HEK293 (cell line): ENCODE measurements at regions not wholly inside any gene's neighbourhood (a gene's known extent, or its start where the extent isn't known, plus 50 kb on each side); places are given as distances from the start of the nearest gene placed in this dataset.

Experiments used
- CTCF ChIA-PET: fragments of 350-600 bp; formaldehyde crosslinking; extraction: SDS; loops from one replicate; lab custom pipeline; 2021; ENCODE audit warnings: antibody characterized with exemption; lab: Yijun Ruan, JAX
- POLR2A ChIA-PET: fragments of 300-600 bp; formaldehyde crosslinking; extraction: SDS; loops from one replicate; lab custom pipeline; 2020; ENCODE audit warnings: antibody characterized with exemption, inconsistent platforms; lab: Yijun Ruan, JAX
- H3K27ac ChIP-seq: fragments of 200-500 bp; sonication (Bioruptor generic); 2 replicates; pipeline ENCODE4 v1.5.1; 2014; ENCODE audit warnings: low read depth, low read length, control low read depth, inconsistent platforms; ENCODE audit errors: extremely low read depth
- H3K36me3 ChIP-seq, 2 experiments: fragments of 200-500 bp in 1 of 2; sonication (Bioruptor generic) in 1 of 2; 1 replicate in 1 of 2; 2 replicates in 1 of 2; pipeline ENCODE4 v1.5.1; 2014 to 2017; ENCODE audit warnings: inconsistent platforms in 2 of 2, low read length in 2 of 2; ENCODE audit not compliant: control insufficient read depth in 2 of 2, insufficient read depth in 1 of 2
- H3K4me1 ChIP-seq: fragments of 200-500 bp; sonication (Bioruptor generic); 2 replicates; pipeline ENCODE4 v1.5.1; 2014; ENCODE audit warnings: mild to moderate bottlenecking, low read length, inconsistent platforms; ENCODE audit not compliant: control insufficient read depth, insufficient read depth
- H3K4me3 ChIP-seq: 2 replicates; pipeline ENCODE4 v1.5.1; 2011; ENCODE audit warnings: low read depth, mild to moderate bottlenecking, control low read depth, low read length, moderate library complexity
- H3K9me3 ChIP-seq: fragments of 200-500 bp; sonication (Bioruptor generic); 2 replicates; pipeline ENCODE4 v1.5.1; 2014; ENCODE audit warnings: low read depth, low read length, inconsistent platforms; ENCODE audit not compliant: control insufficient read depth, insufficient read depth
- BCL11B ChIP-seq: fragments of 450-650 bp; formaldehyde crosslinking; IDR thresholded peaks from 2 replicates; pipeline ENCODE4 v1.5.1; 2016; ENCODE audit warnings: low read depth, missing biosample characterization, missing genetic modification characterization
- FEZF1 ChIP-seq: fragments of 450-650 bp; formaldehyde crosslinking; IDR thresholded peaks from 2 replicates; pipeline ENCODE4 v1.5.1; 2016; ENCODE audit warnings: missing biosample characterization, missing genetic modification characterization
- INSM2 ChIP-seq: fragments of 450-650 bp; formaldehyde crosslinking; IDR thresholded peaks from 2 replicates; pipeline ENCODE4 v1.5.1; 2016; ENCODE audit warnings: missing biosample characterization, missing genetic modification characterization
- SALL2 ChIP-seq: fragments of 450-650 bp; formaldehyde crosslinking; IDR thresholded peaks from 2 replicates; pipeline ENCODE4 v1.5.0; 2017; ENCODE audit warnings: missing biosample characterization, mild to moderate bottlenecking, missing genetic modification characterization, borderline replicate concordance
- SCRT1 ChIP-seq: fragments of 450-650 bp; formaldehyde crosslinking; IDR thresholded peaks from 2 replicates; pipeline ENCODE4 v1.5.1; 2016; ENCODE audit warnings: missing biosample characterization, missing genetic modification characterization, borderline replicate concordance
- TCF7L2 ChIP-seq: IDR thresholded peaks from 2 replicates; pipeline ENCODE4 v1.6.1; 2011; ENCODE audit warnings: low read depth, mild to moderate bottlenecking, inconsistent platforms, low read length, moderate library complexity, borderline replicate concordance
- ZFP41 ChIP-seq: fragments of 450-650 bp; formaldehyde crosslinking; IDR thresholded peaks from 2 replicates; pipeline ENCODE4 v1.5.1; 2016; ENCODE audit warnings: missing biosample characterization, missing genetic modification characterization, borderline replicate concordance
- ZNF148 ChIP-seq: fragments of 450-650 bp; formaldehyde crosslinking; IDR thresholded peaks from 2 replicates; pipeline ENCODE4 v1.5.0; 2017; ENCODE audit warnings: missing biosample characterization, missing genetic modification characterization, borderline replicate concordance
- ZNF202 ChIP-seq: fragments of 450-650 bp; formaldehyde crosslinking; IDR thresholded peaks from 2 replicates; pipeline ENCODE4 v1.5.1; 2016; ENCODE audit warnings: missing biosample characterization, missing genetic modification characterization, borderline replicate concordance
- ZNF24 ChIP-seq: fragments of 450-650 bp; formaldehyde crosslinking; IDR thresholded peaks from 2 replicates; pipeline ENCODE4 v1.5.1; 2016; ENCODE audit warnings: missing biosample characterization, missing genetic modification characterization
- ZNF302 ChIP-seq: fragments of 450-650 bp; formaldehyde crosslinking; IDR thresholded peaks from 2 replicates; pipeline ENCODE4 v1.5.1; 2016; ENCODE audit warnings: missing biosample characterization, missing genetic modification characterization, low read depth
- ZNF362 ChIP-seq: fragments of 450-650 bp; formaldehyde crosslinking; IDR thresholded peaks from 2 replicates; pipeline ENCODE4 v1.5.1; 2016; ENCODE audit warnings: missing biosample characterization, missing genetic modification characterization
- ZNF391 ChIP-seq: fragments of 450-650 bp; formaldehyde crosslinking; IDR thresholded peaks from 2 replicates; pipeline ENCODE4 v1.5.1; 2016; ENCODE audit warnings: low read depth, missing biosample characterization, missing genetic modification characterization, borderline replicate concordance
- ZNF473 ChIP-seq: fragments of 450-650 bp; formaldehyde crosslinking; IDR thresholded peaks from 2 replicates; pipeline ENCODE4 v1.5.1; 2017; ENCODE audit warnings: missing biosample characterization, missing genetic modification characterization
- ZNF623 ChIP-seq: fragments of 450-650 bp; formaldehyde crosslinking; IDR thresholded peaks from 2 replicates; pipeline ENCODE4 v1.5.1; 2016; ENCODE audit warnings: missing biosample characterization, missing genetic modification characterization
- ZNF664 ChIP-seq: fragments of 450-650 bp; formaldehyde crosslinking; IDR thresholded peaks from 2 replicates; pipeline ENCODE4 v1.5.1; 2016; ENCODE audit warnings: missing biosample characterization, missing genetic modification characterization
- ZNF677 ChIP-seq: fragments of 450-650 bp; IDR thresholded peaks from 2 replicates; pipeline ENCODE4 v1.5.0; 2018; ENCODE audit warnings: missing biosample characterization, mild to moderate bottlenecking, missing genetic modification characterization, moderate library complexity
- TF ChIP-seq, protein P1 (sequence below): sonication (generic); formaldehyde crosslinking; IDR thresholded peaks from 2 replicates; pipeline ENCODE4 v1.8.1; 2022; ENCODE audit warnings: mild to moderate bottlenecking, moderate library complexity, missing genetic modification reagents
- TF ChIP-seq, protein P2 (sequence below): fragments of 450-650 bp; formaldehyde crosslinking; IDR thresholded peaks from 2 replicates; pipeline ENCODE4 v1.5.1; 2016; ENCODE audit warnings: missing biosample characterization, missing genetic modification characterization
- TF ChIP-seq, protein P3 (sequence below): fragments of 450-650 bp; formaldehyde crosslinking; IDR thresholded peaks from 2 replicates; pipeline ENCODE4 v1.5.1; 2016; ENCODE audit warnings: missing biosample characterization, missing genetic modification characterization, borderline replicate concordance

GRCh38 chr5:125194883-125195282 is 448.4 kb upstream of the ZNF608 start:
- POLR2A ChIA-PET, result interaction anchor here (0.6 kb wide), 1 partner anchor 13 kb away, joined by 3 read pairs; no protein-coding TSS in a partner anchor

DNA sequence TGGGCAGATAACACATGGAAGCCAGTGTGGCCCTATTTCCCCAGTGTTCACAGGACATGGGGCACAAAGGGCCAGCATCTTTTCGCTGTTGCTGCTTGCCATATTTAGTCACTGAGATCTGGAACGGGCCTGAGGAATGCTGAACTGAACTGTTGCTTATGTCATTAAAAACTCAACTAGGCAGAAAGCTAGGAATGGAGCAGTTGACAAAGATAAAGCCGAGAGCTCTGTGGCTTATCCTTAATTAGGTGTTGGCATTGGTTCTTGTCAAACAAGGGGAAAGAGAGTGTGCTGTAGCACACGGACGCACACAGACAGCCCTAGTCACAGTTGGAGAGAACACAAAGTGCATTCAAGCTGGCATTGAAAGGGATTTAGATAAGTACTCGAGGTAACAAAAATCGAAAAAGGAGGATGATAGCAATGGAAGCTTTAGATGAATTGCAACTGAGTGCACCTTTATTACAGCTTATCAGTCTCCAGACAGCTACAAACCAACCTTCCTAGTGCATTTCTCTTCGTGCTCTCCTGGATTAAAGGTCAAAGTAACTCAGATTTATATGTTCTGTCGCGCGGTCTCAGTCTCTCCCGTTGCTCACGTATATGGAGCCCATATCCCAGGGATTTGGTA is 450.2 kb upstream of the ZNF608 start:
- H3K4me3 ChIP-seq, result no peak overlapping the region
- peaks cover 35% of the 10 kb centered on the region for H3K4me1 ChIP-seq
- CTCF ChIA-PET, result interaction anchor here (0.6 to 1.1 kb wide), 2 partner anchors 10 to 30 kb away, joined by 3 read pairs; no protein-coding TSS in a partner anchor
- POLR2A ChIA-PET, result interaction anchor here (1.1 kb wide), 1 partner anchor 449 kb away, joined by 3 read pairs; no protein-coding TSS in a partner anchor
- H3K27ac ChIP-seq, result peak overlapping the region; percentile 12; the same call in 1 of the 2 replicates
- H3K36me3 ChIP-seq, result no peaks in the 10 kb centered on the region
- H3K9me3 ChIP-seq, result no peaks in the 10 kb centered on the region
- no peak for TF ChIP-seq TCF7L2
- no peak for TF ChIP-seq ZNF677 (tag by site-specific recombination)
- 0 out of 2 replicates have a peak, but pooled peaks have one; percentile 10 for TF ChIP-seq ZNF664
- TF ChIP-seq FEZF1 (tag by site-specific recombination), result peak; percentile 54
- TF ChIP-seq SCRT1 (tag by site-specific recombination), result peak; percentile 38; the same call in 1 of the 2 replicates
- TF ChIP-seq, protein P1, sequence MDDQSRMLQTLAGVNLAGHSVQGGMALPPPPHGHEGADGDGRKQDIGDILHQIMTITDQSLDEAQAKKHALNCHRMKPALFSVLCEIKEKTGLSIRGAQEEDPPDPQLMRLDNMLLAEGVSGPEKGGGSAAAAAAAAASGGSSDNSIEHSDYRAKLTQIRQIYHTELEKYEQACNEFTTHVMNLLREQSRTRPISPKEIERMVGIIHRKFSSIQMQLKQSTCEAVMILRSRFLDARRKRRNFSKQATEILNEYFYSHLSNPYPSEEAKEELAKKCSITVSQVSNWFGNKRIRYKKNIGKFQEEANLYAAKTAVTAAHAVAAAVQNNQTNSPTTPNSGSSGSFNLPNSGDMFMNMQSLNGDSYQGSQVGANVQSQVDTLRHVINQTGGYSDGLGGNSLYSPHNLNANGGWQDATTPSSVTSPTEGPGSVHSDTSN (CRISPR knock-in tag), result no peak
- TF ChIP-seq ZNF202, result no peak
- TF ChIP-seq ZNF148 (tag by site-specific recombination), result no peak
- no peak for TF ChIP-seq INSM2 (tag by site-specific recombination)
- TF ChIP-seq ZNF623 (tag by site-specific recombination), result no peak
- TF ChIP-seq SALL2 (tag by site-specific recombination), result no peak

More at GRCh38 chr5:125194883-125195282, 448.4 kb upstream of the ZNF608 start:
- Histone ChIP-seq H3K9me3 (no peaks in the 10 kb centered on the region), H3K4me3 (no peak overlapping the region), H3K36me3 (no peaks in the 10 kb centered on the region), H3K4me1 (peaks cover 39% of the 10 kb centered on the region), H3K27ac (no peak overlapping the region)
- CTCF ChIA-PET, result interaction anchor here (0.6 kb wide), 1 partner anchor 1045 kb away, joined by 3 read pairs; no protein-coding TSS in a partner anchor
- TF ChIP-seq BCL11B (tag by site-specific recombination) (no peak), ZNF391 (no peak), ZNF24 (tag by site-specific recombination) (no peak), ZFP41 (tag by site-specific recombination) (no peak), ZNF473 (tag by site-specific recombination) (no peak), ZNF362 (no peak), ZNF302 (no peak)
- TF ChIP-seq, protein P2, sequence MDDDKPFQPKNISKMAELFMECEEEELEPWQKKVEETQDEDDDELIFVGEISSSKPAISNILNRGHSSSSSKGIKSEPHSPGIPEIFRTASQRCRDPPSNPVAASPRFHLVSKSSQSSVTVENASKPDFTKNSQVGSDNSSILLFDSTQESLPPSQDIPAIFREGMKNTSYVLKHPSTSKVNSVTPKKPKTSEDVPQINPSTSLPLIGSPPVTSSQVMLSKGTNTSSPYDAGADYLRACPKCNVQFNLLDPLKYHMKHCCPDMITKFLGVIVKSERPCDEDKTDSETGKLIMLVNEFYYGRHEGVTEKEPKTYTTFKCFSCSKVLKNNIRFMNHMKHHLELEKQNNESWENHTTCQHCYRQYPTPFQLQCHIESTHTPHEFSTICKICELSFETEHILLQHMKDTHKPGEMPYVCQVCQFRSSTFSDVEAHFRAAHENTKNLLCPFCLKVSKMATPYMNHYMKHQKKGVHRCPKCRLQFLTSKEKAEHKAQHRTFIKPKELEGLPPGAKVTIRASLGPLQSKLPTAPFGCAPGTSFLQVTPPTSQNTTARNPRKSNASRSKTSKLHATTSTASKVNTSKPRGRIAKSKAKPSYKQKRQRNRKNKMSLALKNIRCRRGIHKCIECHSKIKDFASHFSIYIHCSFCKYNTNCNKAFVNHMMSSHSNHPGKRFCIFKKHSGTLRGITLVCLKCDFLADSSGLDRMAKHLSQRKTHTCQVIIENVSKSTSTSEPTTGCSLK (tag by site-specific recombination), result no peak
- TF ChIP-seq, protein P3, sequence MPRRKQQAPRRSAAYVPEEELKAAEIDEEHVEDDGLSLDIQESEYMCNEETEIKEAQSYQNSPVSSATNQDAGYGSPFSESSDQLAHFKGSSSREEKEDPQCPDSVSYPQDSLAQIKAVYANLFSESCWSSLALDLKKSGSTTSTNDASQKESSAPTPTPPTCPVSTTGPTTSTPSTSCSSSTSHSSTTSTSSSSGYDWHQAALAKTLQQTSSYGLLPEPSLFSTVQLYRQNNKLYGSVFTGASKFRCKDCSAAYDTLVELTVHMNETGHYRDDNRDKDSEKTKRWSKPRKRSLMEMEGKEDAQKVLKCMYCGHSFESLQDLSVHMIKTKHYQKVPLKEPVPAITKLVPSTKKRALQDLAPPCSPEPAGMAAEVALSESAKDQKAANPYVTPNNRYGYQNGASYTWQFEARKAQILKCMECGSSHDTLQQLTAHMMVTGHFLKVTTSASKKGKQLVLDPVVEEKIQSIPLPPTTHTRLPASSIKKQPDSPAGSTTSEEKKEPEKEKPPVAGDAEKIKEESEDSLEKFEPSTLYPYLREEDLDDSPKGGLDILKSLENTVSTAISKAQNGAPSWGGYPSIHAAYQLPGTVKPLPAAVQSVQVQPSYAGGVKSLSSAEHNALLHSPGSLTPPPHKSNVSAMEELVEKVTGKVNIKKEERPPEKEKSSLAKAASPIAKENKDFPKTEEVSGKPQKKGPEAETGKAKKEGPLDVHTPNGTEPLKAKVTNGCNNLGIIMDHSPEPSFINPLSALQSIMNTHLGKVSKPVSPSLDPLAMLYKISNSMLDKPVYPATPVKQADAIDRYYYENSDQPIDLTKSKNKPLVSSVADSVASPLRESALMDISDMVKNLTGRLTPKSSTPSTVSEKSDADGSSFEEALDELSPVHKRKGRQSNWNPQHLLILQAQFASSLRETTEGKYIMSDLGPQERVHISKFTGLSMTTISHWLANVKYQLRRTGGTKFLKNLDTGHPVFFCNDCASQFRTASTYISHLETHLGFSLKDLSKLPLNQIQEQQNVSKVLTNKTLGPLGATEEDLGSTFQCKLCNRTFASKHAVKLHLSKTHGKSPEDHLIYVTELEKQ (tag by site-specific recombination), result no peak
